Upper lobe of left lung (tissue), 4 donors: ENCODE measurements at regions not wholly inside any gene's neighbourhood (a gene's known extent, or its start where the extent isn't known, plus 50 kb on each side); places are given as distances from the start of the nearest gene placed in this dataset.

Experiments
- POLR2A ChIP-seq, 4 donors: fragments of 450-650 bp; IDR thresholded peaks; one replicate each; pipeline ENCODE4 v1.5.1; 2016 to 2017; ENCODE audit warnings: antibody characterized with exemption in 4 of 4, mild to moderate bottlenecking in 2 of 4
- POLR2AphosphoS5 ChIP-seq, 2 donors: sonication (generic); formaldehyde crosslinking; IDR thresholded peaks; one replicate each; pipeline ENCODE4 v1.5.1; 2017; ENCODE audit warnings: antibody characterized with exemption in 2 of 2

DNA sequence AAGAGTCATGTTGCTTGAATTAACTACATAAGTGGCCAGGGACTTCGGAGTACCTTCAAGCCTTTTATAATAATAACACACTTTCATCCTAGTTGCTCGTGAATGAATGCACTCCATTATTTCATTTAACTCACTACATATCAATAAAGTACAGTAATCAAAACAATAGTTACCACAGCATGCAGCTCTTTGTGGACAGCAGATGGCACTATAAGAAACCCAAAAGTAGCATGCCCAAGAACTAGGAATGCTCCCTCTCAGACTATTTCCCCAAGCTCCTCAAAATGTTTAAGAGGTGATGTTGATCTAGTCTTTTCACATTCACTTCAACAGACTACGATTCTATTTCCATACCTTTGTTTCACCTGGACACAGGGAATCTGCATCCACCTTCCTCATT, 500.8 kb upstream of the DIAPH2 start:
- TF ChIP-seq POLR2AphosphoS5 (IDR thresholded peaks at IDR 0.05) (no peak), POLR2A (IDR thresholded peaks at IDR 0.05) (no peak)
